Vagina (tissue), 2 donors: ENCODE measurements at regions not wholly inside any gene's neighbourhood (a gene's known extent, or its start where the extent isn't known, plus 50 kb on each side); places are given as distances from the start of the nearest gene placed in this dataset.

Experiments used
- POLR2AphosphoS5 ChIP-seq, 2 donors: sonication (generic); formaldehyde crosslinking; IDR thresholded peaks; one replicate each; pipeline ENCODE4 v1.9.0; 2017; ENCODE audit warnings: antibody characterized with exemption in 2 of 2, mild to moderate bottlenecking in 2 of 2, low read depth in 1 of 2; ENCODE audit not compliant: insufficient read depth in 1 of 2
- TF ChIP-seq, protein P1 (sequence below), 3 experiments: fragments of 450-650 bp in 2 of 3; fragments of 200-600 bp in 1 of 3; sonication (generic) in 1 of 3; IDR thresholded peaks; one replicate each; pipeline ENCODE4 v1.5.1; 2017 to 2019; ENCODE audit warnings: antibody characterized with exemption in 3 of 3, mild to moderate bottlenecking in 2 of 3, moderate library complexity in 2 of 3

DNA sequence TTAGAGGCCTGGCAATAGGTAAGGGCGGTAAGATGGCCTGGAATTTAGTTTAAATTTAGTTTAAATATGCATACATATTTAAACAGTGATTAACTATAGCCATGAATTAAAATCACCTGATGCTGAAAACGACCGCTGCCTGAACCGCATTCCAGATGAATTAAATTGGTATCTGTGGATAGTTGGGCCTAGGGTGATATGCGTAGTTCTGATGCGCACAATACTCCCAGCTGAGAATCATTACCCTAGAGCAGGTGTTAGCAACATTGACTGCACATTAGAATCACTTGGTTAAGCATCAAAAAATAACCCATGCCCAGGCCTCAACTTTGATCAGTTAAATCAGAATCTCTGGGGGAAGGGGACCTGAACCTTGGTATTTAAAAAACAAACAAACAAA lies 432.4 kb downstream of the GBA3 start:
- no peak for TF ChIP-seq POLR2AphosphoS5 (IDR thresholded peaks at IDR 0.05; ENCODE audit: insufficient read depth in 1 of 2, low read depth in 1 of 2)
- TF ChIP-seq, protein P1, sequence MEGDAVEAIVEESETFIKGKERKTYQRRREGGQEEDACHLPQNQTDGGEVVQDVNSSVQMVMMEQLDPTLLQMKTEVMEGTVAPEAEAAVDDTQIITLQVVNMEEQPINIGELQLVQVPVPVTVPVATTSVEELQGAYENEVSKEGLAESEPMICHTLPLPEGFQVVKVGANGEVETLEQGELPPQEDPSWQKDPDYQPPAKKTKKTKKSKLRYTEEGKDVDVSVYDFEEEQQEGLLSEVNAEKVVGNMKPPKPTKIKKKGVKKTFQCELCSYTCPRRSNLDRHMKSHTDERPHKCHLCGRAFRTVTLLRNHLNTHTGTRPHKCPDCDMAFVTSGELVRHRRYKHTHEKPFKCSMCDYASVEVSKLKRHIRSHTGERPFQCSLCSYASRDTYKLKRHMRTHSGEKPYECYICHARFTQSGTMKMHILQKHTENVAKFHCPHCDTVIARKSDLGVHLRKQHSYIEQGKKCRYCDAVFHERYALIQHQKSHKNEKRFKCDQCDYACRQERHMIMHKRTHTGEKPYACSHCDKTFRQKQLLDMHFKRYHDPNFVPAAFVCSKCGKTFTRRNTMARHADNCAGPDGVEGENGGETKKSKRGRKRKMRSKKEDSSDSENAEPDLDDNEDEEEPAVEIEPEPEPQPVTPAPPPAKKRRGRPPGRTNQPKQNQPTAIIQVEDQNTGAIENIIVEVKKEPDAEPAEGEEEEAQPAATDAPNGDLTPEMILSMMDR (IDR thresholded peaks at IDR 0.05): no peak
